Upper lobe of left lung (tissue), 6 donors: ENCODE measurements at regions not wholly inside any gene's neighbourhood (a gene's known extent, or its start where the extent isn't known, plus 50 kb on each side); places are given as distances from the start of the nearest gene placed in this dataset.
"Not testable (repeated sequence)": the region's sequence is repeated elsewhere in the genome, so short reads cannot be mapped to it uniquely, and the experiment has no call there.

Source experiments
- ATAC-seq, 2 donors: fragments of 200-7000 bp; cut with Tn5 transposase; one replicate each; pipeline ENCODE4 v1.9.1; 2022; ENCODE audit warnings: mild to moderate bottlenecking in 2 of 2, moderate library complexity in 2 of 2; ENCODE audit not compliant: low FRiP score in 2 of 2
- DNase-seq, 2 donors: peaks; one replicate each; pipeline ENCODE4 v3.0.0-alpha.2; 2019 to 2020
- H3K27ac ChIP-seq, 4 donors: fragments of 200-600 bp; sonication (generic); one replicate each; pipeline ENCODE4 v1.5.1; 2016 to 2019
- H3K27me3 ChIP-seq, 4 donors: fragments of 200-600 bp; sonication (generic); one replicate each; pipeline ENCODE4 v1.5.1; 2017 to 2019
- H3K36me3 ChIP-seq, 4 donors: fragments of 200-600 bp; sonication (generic); one replicate each; pipeline ENCODE4 v1.5.1; 2016 to 2019
- H3K4me1 ChIP-seq, 4 donors: fragments of 200-600 bp; sonication (generic); one replicate each; pipeline ENCODE4 v1.5.1; 2018 to 2019
- H3K4me3 ChIP-seq, 4 donors: fragments of 200-600 bp; sonication (generic); one replicate each; pipeline ENCODE4 v1.5.1; 2017 to 2019; ENCODE audit warnings: mild to moderate bottlenecking in 2 of 4, moderate library complexity in 1 of 4
- H3K9me3 ChIP-seq, 4 donors: fragments of 200-600 bp; sonication (generic); one replicate each; pipeline ENCODE4 v1.5.1; 2018 to 2019
- EP300 ChIP-seq, 4 donors: sonication (generic); formaldehyde crosslinking; IDR thresholded peaks; one replicate each; pipeline ENCODE4 v1.5.1; 2017; ENCODE audit warnings: antibody characterized with exemption in 4 of 4, control low read depth in 2 of 4
- POLR2A ChIP-seq, 4 donors: fragments of 450-650 bp; IDR thresholded peaks; one replicate each; pipeline ENCODE4 v1.5.1; 2016 to 2017; ENCODE audit warnings: antibody characterized with exemption in 4 of 4, mild to moderate bottlenecking in 2 of 4
- POLR2AphosphoS5 ChIP-seq, 2 donors: sonication (generic); formaldehyde crosslinking; IDR thresholded peaks; one replicate each; pipeline ENCODE4 v1.5.1; 2017; ENCODE audit warnings: antibody characterized with exemption in 2 of 2
- WGBS, 2 donors: methylation state at CpG; one replicate each; pipeline ENCODE4 v1.1.5; 2017 to 2018; 5-methylcytosine and 5-hydroxymethylcytosine counted together
- TF ChIP-seq, protein P1 (sequence below), 6 experiments: fragments of 450-650 bp in 4 of 6; fragments of 200-600 bp in 2 of 6; sonication (generic) in 2 of 6; IDR thresholded peaks; one replicate each; pipeline ENCODE4 v1.5.1; 2016 to 2019; ENCODE audit warnings: antibody characterized with exemption in 6 of 6
- donor health status: DM: no; HTN: no; CAD: no; lungs with moderate emphysema.
- donor health status: DM: no; HTN: yes; CAD: no; lungs with severe emphysema.

DNA sequence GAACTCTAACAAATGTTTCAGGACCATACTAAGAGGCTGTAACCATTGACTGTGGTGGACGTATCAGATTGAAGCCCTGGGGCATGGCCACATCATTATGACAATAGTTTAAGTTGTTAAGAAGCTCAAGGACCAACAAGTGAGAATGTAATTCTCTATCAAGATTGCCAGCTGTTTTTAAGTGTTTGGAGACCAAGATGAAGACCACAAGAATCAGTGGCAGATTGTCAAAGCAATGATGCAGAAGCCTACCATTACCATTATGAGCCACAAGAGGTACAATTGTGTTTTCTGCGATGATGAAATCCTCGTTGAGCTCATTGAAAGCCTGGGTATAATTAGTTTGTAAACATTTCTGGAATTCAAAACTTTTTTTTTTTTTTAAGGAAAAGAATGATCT, 261.1 kb upstream of the ZEB2 start:
- Histone ChIP-seq H3K4me3 (no peak overlapping the region), H3K27ac (no peak overlapping the region), H3K9me3 (no peaks in the 10 kb centered on the region), H3K27me3 (no peaks in the 10 kb centered on the region), H3K36me3 (no peaks in the 10 kb centered on the region), H3K4me1 (no peaks in the 10 kb centered on the region)
- TF ChIP-seq, protein P1, sequence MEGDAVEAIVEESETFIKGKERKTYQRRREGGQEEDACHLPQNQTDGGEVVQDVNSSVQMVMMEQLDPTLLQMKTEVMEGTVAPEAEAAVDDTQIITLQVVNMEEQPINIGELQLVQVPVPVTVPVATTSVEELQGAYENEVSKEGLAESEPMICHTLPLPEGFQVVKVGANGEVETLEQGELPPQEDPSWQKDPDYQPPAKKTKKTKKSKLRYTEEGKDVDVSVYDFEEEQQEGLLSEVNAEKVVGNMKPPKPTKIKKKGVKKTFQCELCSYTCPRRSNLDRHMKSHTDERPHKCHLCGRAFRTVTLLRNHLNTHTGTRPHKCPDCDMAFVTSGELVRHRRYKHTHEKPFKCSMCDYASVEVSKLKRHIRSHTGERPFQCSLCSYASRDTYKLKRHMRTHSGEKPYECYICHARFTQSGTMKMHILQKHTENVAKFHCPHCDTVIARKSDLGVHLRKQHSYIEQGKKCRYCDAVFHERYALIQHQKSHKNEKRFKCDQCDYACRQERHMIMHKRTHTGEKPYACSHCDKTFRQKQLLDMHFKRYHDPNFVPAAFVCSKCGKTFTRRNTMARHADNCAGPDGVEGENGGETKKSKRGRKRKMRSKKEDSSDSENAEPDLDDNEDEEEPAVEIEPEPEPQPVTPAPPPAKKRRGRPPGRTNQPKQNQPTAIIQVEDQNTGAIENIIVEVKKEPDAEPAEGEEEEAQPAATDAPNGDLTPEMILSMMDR (IDR thresholded peaks at IDR 0.05) = no peak
- no peak for TF ChIP-seq POLR2AphosphoS5 (IDR thresholded peaks at IDR 0.05)
- TF ChIP-seq EP300 (IDR thresholded peaks at IDR 0.05) = no peak
- no peak for TF ChIP-seq POLR2A (IDR thresholded peaks at IDR 0.05)
- ATAC-seq (no peak), DNase-seq (no peak)
- WGBS, 2 donors = 66 to 71% methylated on average over 3 of the region's 3 CpGs

DNA sequence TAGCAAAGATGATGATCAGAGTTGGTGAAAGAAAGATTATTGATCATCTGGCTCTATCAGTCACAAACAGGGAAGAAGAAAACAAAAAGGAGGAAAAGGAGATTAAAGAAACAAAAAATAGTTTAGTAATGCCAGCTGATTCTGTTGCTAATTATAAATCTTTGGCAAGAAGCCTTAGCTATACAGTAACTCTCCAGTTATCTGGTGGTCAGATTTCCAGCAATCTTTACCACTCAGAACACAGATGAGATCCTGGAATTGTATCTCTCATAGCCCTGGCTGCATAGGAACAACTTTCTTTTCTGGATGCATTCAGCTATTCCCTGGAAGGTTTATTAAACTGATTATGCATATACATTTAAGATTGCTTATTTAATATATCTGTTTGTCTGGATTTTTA, 256.8 kb upstream of the ZEB2 start:
- no peak for ATAC-seq
- no peak for DNase-seq
- Histone ChIP-seq H3K9me3 (no peaks in the 10 kb centered on the region), H3K36me3 (no peaks in the 10 kb centered on the region), H3K27me3 (no peaks in the 10 kb centered on the region), H3K27ac (no peak overlapping the region), H3K4me3 (no peak overlapping the region), H3K4me1 (no peaks in the 10 kb centered on the region)
- TF ChIP-seq EP300 (IDR thresholded peaks at IDR 0.05) (no peak), POLR2A (IDR thresholded peaks at IDR 0.05) (no peak), POLR2AphosphoS5 (IDR thresholded peaks at IDR 0.05) (no peak)
- TF ChIP-seq, protein P1 (IDR thresholded peaks at IDR 0.05) = no peak

DNA sequence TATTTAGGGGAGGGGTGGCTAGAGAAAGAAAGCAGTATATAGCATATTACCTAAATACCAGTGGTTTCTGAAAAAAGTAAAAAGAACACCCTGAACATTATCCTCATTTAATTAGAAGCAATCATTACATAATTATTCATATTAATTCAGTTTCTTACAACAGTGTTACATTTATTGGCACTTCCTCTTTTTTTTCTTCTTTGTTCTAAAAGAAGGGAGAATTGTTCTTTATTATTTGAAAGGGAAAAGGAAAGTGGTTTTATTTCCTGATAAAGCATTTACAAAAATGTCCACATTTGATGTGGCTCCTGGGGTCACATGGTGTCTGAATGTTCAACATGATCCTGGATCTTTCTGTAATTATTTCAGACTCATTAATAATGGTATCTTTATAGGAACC, 254.9 kb upstream of the ZEB2 start:
- DNase-seq = no peak
- no peaks in the 10 kb centered on the region for H3K4me1 ChIP-seq
- H3K27ac ChIP-seq = no peak overlapping the region
- no peaks in the 10 kb centered on the region for H3K9me3 ChIP-seq
- H3K27me3 ChIP-seq = no peaks in the 10 kb centered on the region
- H3K36me3 ChIP-seq = no peaks in the 10 kb centered on the region
- TF ChIP-seq, protein P1 (IDR thresholded peaks at IDR 0.05) = no peak
- no peak for TF ChIP-seq POLR2A (IDR thresholded peaks at IDR 0.05)
- no peak for TF ChIP-seq POLR2AphosphoS5 (IDR thresholded peaks at IDR 0.05)
- no peak for ATAC-seq
- no peak overlapping the region for H3K4me3 ChIP-seq

DNA sequence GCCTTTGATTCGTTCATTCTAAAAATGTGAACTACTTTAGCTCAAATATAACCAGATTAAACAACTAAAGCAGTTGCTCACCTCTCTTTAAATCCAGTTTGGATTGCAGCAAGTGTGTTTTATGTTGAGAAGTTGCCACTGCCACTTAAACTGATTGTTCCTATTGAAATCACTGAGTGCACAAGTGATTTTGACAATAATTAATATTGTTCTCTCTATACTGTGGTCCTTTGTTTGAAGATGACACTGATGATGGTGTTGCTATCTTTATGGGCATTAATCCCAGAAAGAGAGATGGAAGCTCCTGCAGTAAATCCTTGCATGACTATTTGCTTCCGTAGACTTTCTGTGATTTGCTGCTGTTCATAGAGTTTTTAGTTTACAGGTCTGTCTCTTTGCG, 251.4 kb upstream of the ZEB2 start:
- ATAC-seq = no peak
- Histone ChIP-seq H3K9me3 (no peaks in the 10 kb centered on the region), H3K4me1 (no peaks in the 10 kb centered on the region), H3K4me3 (no peak overlapping the region), H3K27me3 (no peaks in the 10 kb centered on the region), H3K36me3 (no peaks in the 10 kb centered on the region), H3K27ac (no peak overlapping the region)
- 93 to 96% methylated on average over 3 of the region's 3 CpGs for WGBS, 2 donors
- TF ChIP-seq POLR2A (IDR thresholded peaks at IDR 0.05) = no peak
- TF ChIP-seq, protein P1 (IDR thresholded peaks at IDR 0.05) = no peak
- no peak for TF ChIP-seq EP300 (IDR thresholded peaks at IDR 0.05)
- TF ChIP-seq POLR2AphosphoS5 (IDR thresholded peaks at IDR 0.05) = no peak
- no peak for DNase-seq

DNA sequence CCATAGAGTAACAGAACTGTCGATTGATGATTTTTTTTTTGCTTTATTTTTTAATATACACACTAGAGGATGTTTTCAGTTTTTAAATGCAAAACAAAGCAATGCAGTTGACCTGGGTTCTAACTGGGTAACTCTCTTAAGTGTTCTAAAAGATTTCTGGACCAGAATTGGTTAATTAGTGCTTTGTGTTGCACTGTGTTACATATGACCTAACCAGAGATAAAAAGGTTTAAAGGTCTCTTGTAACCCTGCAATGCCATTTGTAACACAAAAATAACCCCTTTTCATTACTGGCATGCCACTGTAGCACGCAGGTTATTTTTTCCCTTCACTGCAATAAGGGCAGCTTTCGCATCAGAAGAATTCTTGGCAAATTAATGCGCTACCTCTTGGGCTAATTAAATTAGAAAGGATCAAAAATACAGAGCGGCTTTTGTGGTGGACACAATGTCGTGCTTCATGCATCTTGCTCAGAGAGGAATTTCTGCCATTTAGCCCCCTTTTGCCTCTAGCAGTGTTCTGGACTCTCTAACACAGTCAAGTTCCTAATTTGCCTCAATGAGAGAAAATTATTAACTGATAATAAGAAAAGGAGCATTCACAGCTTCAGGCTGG, 250.8 kb upstream of the ZEB2 start:
- WGBS, 2 donors = 92 to 93% methylated on average over 6 of the region's 6 CpGs
- Histone ChIP-seq H3K27ac (no peak overlapping the region), H3K4me1 (no peaks in the 10 kb centered on the region), H3K36me3 (no peaks in the 10 kb centered on the region), H3K4me3 (no peak overlapping the region), H3K27me3 (no peaks in the 10 kb centered on the region), H3K9me3 (no peaks in the 10 kb centered on the region)
- no peak for ATAC-seq
- TF ChIP-seq, protein P1 (IDR thresholded peaks at IDR 0.05) = no peak
- TF ChIP-seq EP300 (IDR thresholded peaks at IDR 0.05) (no peak), POLR2A (IDR thresholded peaks at IDR 0.05) (no peak), POLR2AphosphoS5 (IDR thresholded peaks at IDR 0.05) (no peak)
- no peak for DNase-seq

DNA sequence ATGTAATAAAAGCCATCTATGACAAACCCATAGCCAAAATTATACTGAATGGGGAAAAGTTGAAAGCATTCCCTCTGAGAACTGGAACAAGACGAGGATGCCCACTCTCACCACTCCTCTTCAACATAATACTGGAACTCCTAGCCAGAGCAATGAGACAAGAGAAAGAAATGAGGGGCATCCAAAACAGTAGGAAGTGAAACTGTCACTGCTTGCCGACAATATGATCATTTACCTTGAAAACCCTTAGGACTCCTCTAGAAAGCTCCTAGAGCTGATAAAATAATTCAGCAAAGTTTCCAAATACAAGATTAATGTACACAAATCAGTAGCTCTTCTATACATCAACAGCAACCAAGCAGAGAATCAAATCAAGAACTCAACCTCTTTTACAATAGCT, 241.0 kb upstream of the ZEB2 start:
- H3K27me3 ChIP-seq, ATAC-seq, H3K4me1 ChIP-seq, H3K36me3 ChIP-seq, H3K4me3 ChIP-seq, H3K27ac ChIP-seq, DNase-seq, H3K9me3 ChIP-seq: not testable (repeated sequence)
- 86 to 91% methylated on average over 2 of the region's 2 CpGs for WGBS, 2 donors
